ENCODE measurements at regions not wholly inside any gene's neighbourhood (a gene's known extent, or its start where the extent isn't known, plus 50 kb on each side); places are given as distances from the start of the nearest gene placed in this dataset.

- CTCF ChIA-PET: no interaction called here
- TF ChIP-seq EZH2phosphoT487 (IDR thresholded peaks at IDR 0.05; ENCODE audit: borderline replicate concordance, low read length) (no peak), EZH2 (IDR thresholded peaks at IDR 0.05; ENCODE audit: low read length, unreplicated experiment) (no peak), CTCF (conservative IDR thresholded peaks at IDR 0.05; ENCODE audit: low read depth, low read length) (no peak)
Observed at GRCh38 chr10:128686630-128687278, 560.5 kb upstream of the MKI67 start.

DNA sequence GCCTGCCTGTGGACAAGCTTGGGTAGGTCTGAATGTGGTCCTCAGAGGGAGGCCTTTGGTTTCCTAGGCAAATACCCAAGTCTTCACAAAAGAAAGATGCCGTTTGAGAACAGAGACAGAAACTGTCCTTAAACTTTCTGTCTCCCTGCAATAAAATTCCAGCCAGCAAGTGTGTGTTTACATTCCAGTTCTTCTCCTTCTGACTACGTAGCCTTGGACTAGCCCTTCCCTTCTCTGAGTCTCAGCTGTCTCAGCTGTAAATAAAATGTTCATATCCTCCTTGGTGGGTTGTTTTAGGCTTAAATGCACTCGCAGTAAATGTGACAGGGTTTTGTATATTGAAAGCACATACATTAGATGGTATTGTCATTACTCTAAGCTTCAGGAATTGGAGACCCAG is 561.2 kb upstream of the MKI67 start:
- DNase-seq: no peak
- ATAC-seq: no peak
- no peaks in the 10 kb centered on the region for H3K9me2 ChIP-seq (replicated peaks; ENCODE audit: low read length)
- H3K4me3 ChIP-seq (ENCODE audit: low read length): no peak overlapping the region
- ChIA-PET CTCF (no interaction called here), POLR2A (ENCODE audit: unreplicated experiment) (no interaction called here)
- no peaks in the 10 kb centered on the region for H4K20me1 ChIP-seq (ENCODE audit: low read length)
- H2AFZ ChIP-seq (ENCODE audit: low read length): no peak overlapping the region
- intact Hi-C loops (cut with micrococcal nuclease): no loop called here
- no peaks in the 10 kb centered on the region for H3K79me2 ChIP-seq (ENCODE audit: low read length)
- H3F3A ChIP-seq (ENCODE audit: low read length, unreplicated experiment): no peaks in the 10 kb centered on the region
- H3K9me3 ChIP-seq (ENCODE audit: low read length): no peaks in the 10 kb centered on the region
- 0 out of 2 replicates have a peak, but pooled peaks cover 14% of the 10 kb centered on the region for H3K27me3 ChIP-seq (ENCODE audit: low read length)
- no peak overlapping the region for H3K27ac ChIP-seq (ENCODE audit: low read length)
- H3K9ac ChIP-seq (ENCODE audit: low read length): no peak overlapping the region
- H3K36me3 ChIP-seq (ENCODE audit: low read depth, low read length): no peaks in the 10 kb centered on the region
- no peak overlapping the region for H3K4me2 ChIP-seq (ENCODE audit: low read length)
- TF ChIP-seq EZH2phosphoT487 (IDR thresholded peaks at IDR 0.05; ENCODE audit: borderline replicate concordance, low read length) (no peak), EZH2 (IDR thresholded peaks at IDR 0.05; ENCODE audit: low read length, unreplicated experiment) (no peak), CTCF (conservative IDR thresholded peaks at IDR 0.05; ENCODE audit: low read depth, low read length) (no peak)
- no TSS peak for BruUV-seq (replicated peaks)
- H3K4me1 ChIP-seq (ENCODE audit: insufficient read depth, low read length): no peaks in the 10 kb centered on the region

More at GRCh38 chr10:128686630-128687278, 560.5 kb upstream of the MKI67 start:
- no TSS peak for BruUV-seq (replicated peaks)
- H3K4me1 ChIP-seq (ENCODE audit: insufficient read depth, low read length): no peaks in the 10 kb centered on the region
- H3K4me2 ChIP-seq (ENCODE audit: low read length): no peak overlapping the region
- no peak for DNase-seq
- no peak overlapping the region for H3K9ac ChIP-seq (ENCODE audit: low read length)
- H3F3A ChIP-seq (ENCODE audit: low read length, unreplicated experiment): no peaks in the 10 kb centered on the region
- POLR2A ChIA-PET (ENCODE audit: unreplicated experiment): no interaction called here
- no peak overlapping the region for H2AFZ ChIP-seq (ENCODE audit: low read length)
- H3K36me3 ChIP-seq (ENCODE audit: low read depth, low read length): no peaks in the 10 kb centered on the region
- H3K9me3 ChIP-seq (ENCODE audit: low read length): no peaks in the 10 kb centered on the region
- H3K9me2 ChIP-seq (replicated peaks; ENCODE audit: low read length): no peaks in the 10 kb centered on the region
- intact Hi-C loops (cut with micrococcal nuclease): no loop called here
- no peak overlapping the region for H3K4me3 ChIP-seq (ENCODE audit: low read length)
- no peak for ATAC-seq
- H3K27me3 ChIP-seq (ENCODE audit: low read length): 0 out of 2 replicates have a peak, but pooled peaks cover 11% of the 10 kb centered on the region
- no peak overlapping the region for H3K27ac ChIP-seq (ENCODE audit: low read length)
- H3K79me2 ChIP-seq (ENCODE audit: low read length): no peaks in the 10 kb centered on the region
- no peaks in the 10 kb centered on the region for H4K20me1 ChIP-seq (ENCODE audit: low read length)

GRCh38 chr10:128687927-128688549 is 561.8 kb upstream of the MKI67 start:
- Histone ChIP-seq H3K79me2 (ENCODE audit: low read length) (no peaks in the 10 kb centered on the region), H3K36me3 (ENCODE audit: low read depth, low read length) (no peaks in the 10 kb centered on the region), H3K9me3 (ENCODE audit: low read length) (no peaks in the 10 kb centered on the region), H2AFZ (ENCODE audit: low read length) (no peak overlapping the region), H3K27ac (ENCODE audit: low read length) (no peak overlapping the region), H3K9me2 (replicated peaks; ENCODE audit: low read length) (no peaks in the 10 kb centered on the region), H3K9ac (ENCODE audit: low read length) (no peak overlapping the region), H3K4me1 (ENCODE audit: insufficient read depth, low read length) (no peaks in the 10 kb centered on the region), H3K27me3 (ENCODE audit: low read length) (0 out of 2 replicates have a peak, but pooled peaks cover 14% of the 10 kb centered on the region), H3K4me2 (ENCODE audit: low read length) (no peak overlapping the region), H3K4me3 (ENCODE audit: low read length) (no peak overlapping the region), H4K20me1 (ENCODE audit: low read length) (no peaks in the 10 kb centered on the region), H3F3A (ENCODE audit: low read length, unreplicated experiment) (no peaks in the 10 kb centered on the region)
- BruUV-seq (replicated peaks): no TSS peak
- POLR2A ChIA-PET (ENCODE audit: unreplicated experiment): no interaction called here
- TF ChIP-seq EZH2phosphoT487 (IDR thresholded peaks at IDR 0.05; ENCODE audit: borderline replicate concordance, low read length): no peak
- no peak for TF ChIP-seq CTCF (conservative IDR thresholded peaks at IDR 0.05; ENCODE audit: low read depth, low read length)
- TF ChIP-seq EZH2 (IDR thresholded peaks at IDR 0.05; ENCODE audit: low read length, unreplicated experiment): no peak
- CTCF ChIA-PET: no interaction called here
- intact Hi-C loops (cut with micrococcal nuclease): no loop called here
- DNase-seq: no peak
- no peak for ATAC-seq

All from PC-3 (cell line).